ENCODE measurements at regions not wholly inside any gene's neighbourhood (a gene's known extent, or its start where the extent isn't known, plus 50 kb on each side); places are given as distances from the start of the nearest gene placed in this dataset.

DNA sequence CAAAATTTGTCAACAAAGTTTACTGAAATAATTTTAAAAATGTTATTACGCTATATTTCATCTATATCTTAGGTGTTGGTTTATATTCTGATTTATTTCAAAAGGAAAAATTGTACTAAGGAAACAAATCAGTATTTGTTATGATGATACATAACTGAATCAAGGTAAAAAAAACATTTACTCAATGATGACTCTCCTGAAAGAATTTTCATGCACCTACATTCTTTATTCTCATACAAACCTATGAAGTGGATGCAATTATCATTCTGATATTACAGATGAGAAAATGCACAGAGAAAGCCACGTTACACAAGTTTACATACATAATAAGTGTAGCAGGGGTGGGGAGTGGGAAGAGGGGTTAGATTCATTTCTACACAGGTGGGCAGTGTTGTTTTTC is 422.4 kb downstream of the DSEL start:
- TF ChIP-seq EGR1 (IDR thresholded peaks at IDR 0.05; ENCODE audit: low read depth) (no peak), ZFX (IDR thresholded peaks at IDR 0.05) (no peak), ZNF274 (IDR thresholded peaks at IDR 0.05; ENCODE audit: low read depth, low read length) (no peak), ELF1 (IDR thresholded peaks at IDR 0.05; ENCODE audit: borderline replicate concordance, low read depth) (no peak), CEBPB (IDR thresholded peaks at IDR 0.05; ENCODE audit: low read depth) (no peak), YY1 (IDR thresholded peaks at IDR 0.05; ENCODE audit: extremely low read depth, insufficient replicate concordance, low read depth, low read length) (no peak), FOSL1 (IDR thresholded peaks at IDR 0.05; ENCODE audit: low read depth) (no peak), SP1 (IDR thresholded peaks at IDR 0.05; ENCODE audit: low read depth) (no peak), JUND (IDR thresholded peaks at IDR 0.05) (no peak)
- TF ChIP-seq, protein P1, sequence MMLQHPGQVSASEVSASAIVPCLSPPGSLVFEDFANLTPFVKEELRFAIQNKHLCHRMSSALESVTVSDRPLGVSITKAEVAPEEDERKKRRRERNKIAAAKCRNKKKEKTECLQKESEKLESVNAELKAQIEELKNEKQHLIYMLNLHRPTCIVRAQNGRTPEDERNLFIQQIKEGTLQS (IDR thresholded peaks at IDR 0.05): no peak
- TF ChIP-seq, protein P2, sequence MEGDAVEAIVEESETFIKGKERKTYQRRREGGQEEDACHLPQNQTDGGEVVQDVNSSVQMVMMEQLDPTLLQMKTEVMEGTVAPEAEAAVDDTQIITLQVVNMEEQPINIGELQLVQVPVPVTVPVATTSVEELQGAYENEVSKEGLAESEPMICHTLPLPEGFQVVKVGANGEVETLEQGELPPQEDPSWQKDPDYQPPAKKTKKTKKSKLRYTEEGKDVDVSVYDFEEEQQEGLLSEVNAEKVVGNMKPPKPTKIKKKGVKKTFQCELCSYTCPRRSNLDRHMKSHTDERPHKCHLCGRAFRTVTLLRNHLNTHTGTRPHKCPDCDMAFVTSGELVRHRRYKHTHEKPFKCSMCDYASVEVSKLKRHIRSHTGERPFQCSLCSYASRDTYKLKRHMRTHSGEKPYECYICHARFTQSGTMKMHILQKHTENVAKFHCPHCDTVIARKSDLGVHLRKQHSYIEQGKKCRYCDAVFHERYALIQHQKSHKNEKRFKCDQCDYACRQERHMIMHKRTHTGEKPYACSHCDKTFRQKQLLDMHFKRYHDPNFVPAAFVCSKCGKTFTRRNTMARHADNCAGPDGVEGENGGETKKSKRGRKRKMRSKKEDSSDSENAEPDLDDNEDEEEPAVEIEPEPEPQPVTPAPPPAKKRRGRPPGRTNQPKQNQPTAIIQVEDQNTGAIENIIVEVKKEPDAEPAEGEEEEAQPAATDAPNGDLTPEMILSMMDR (IDR thresholded peaks at IDR 0.05 in 2 of 3, conservative IDR thresholded peaks at IDR 0.05 in 1 of 3; ENCODE audit: borderline replicate concordance in 1 of 3, insufficient read depth in 1 of 3, low read depth in 2 of 3, low read length in 2 of 3): no peak
- ChIA-PET RAD21 (ENCODE audit: low non-redundant PET in 1 of 2, low total read pairs in 2 of 2, uncharacterized antibody in 2 of 2, unreplicated experiment in 2 of 2) (no interaction called here), POLR2A (no interaction called here), CTCF (no interaction called here)
- Histone ChIP-seq H3K36me3 (ENCODE audit: control insufficient read depth in 1 of 2, insufficient read depth in 2 of 2, low read length in 2 of 2) (no peaks in the 10 kb centered on the region), H3K79me2 (ENCODE audit: insufficient read depth, low read length) (no peaks in the 10 kb centered on the region), H3K4me3 (replicated peaks in 1 of 2; ENCODE audit: low read depth in 1 of 2, low read length in 2 of 2) (no peak overlapping the region), H3K4me1 (ENCODE audit: control insufficient read depth in 1 of 2, insufficient read depth in 2 of 2, low read length in 2 of 2) (no peaks in the 10 kb centered on the region), H4K20me1 (ENCODE audit: insufficient read depth) (no peaks in the 10 kb centered on the region), H3K4me2 (ENCODE audit: low read length) (no peak overlapping the region), H3K27me3 (ENCODE audit: insufficient read depth, low read length) (no peaks in the 10 kb centered on the region), H3K9me2 (ENCODE audit: insufficient read depth) (no peaks in the 10 kb centered on the region), H3K27ac (ENCODE audit: low read depth, low read length) (no peak overlapping the region), H3K9me3 (ENCODE audit: control insufficient read depth in 1 of 2, insufficient read depth in 1 of 2, low read depth in 1 of 2, low read length in 2 of 2) (peaks cover 4 to 8% of the 10 kb centered on the region in 2 experiments; a peak in 2 of 4 replicates), H3K9ac (ENCODE audit: low read length) (no peak overlapping the region), H2AFZ (ENCODE audit: low read depth, low read length, poor library complexity, severe bottlenecking) (no peak overlapping the region)
- BruUV-seq (replicated peaks): no TSS peak
- intact Hi-C loops (cut with micrococcal nuclease): no loop called here
- DNase-seq (ENCODE audit: low read depth, low spot score) (no peak), ATAC-seq (no peak)

Data from HCT116 (cell line).